Skeletal muscle tissue (tissue), 3 donors: ENCODE measurements at regions not wholly inside any gene's neighbourhood (a gene's known extent, or its start where the extent isn't known, plus 50 kb on each side); places are given as distances from the start of the nearest gene placed in this dataset.
"Not testable (repeated sequence)": the region's sequence is repeated elsewhere in the genome, so short reads cannot be mapped to it uniquely, and the experiment has no call there.

Experiments
- H3K27ac ChIP-seq: one replicate; pipeline ENCODE4 v1.7.0; 2013; ENCODE audit warnings: mild to moderate bottlenecking, low read depth, low read length, inconsistent platforms
- H3K27me3 ChIP-seq, 3 donors: one replicate each; pipeline ENCODE4 v1.7.0; 2013; ENCODE audit warnings: low read length in 3 of 3; ENCODE audit not compliant: control insufficient read depth in 3 of 3, insufficient read depth in 3 of 3
- H3K36me3 ChIP-seq, 3 donors: one replicate each; pipeline ENCODE4 v1.7.0; 2013; ENCODE audit warnings: low read length in 3 of 3; ENCODE audit not compliant: control insufficient read depth in 3 of 3, insufficient read depth in 3 of 3
- H3K4me1 ChIP-seq, 3 donors: one replicate each; pipeline ENCODE4 v1.7.0; 2013; ENCODE audit warnings: low read length in 3 of 3, mild to moderate bottlenecking in 3 of 3; ENCODE audit not compliant: control insufficient read depth in 3 of 3, insufficient read depth in 3 of 3
- H3K4me3 ChIP-seq, 3 donors: one replicate each; pipeline ENCODE4 v1.7.0; 2013; ENCODE audit warnings: low read length in 3 of 3
- H3K9ac ChIP-seq, 3 donors: one replicate each; pipeline ENCODE4 v1.7.0; 2013; ENCODE audit warnings: low read length in 3 of 3, mild to moderate bottlenecking in 3 of 3, moderate library complexity in 2 of 3, low read depth in 1 of 3
- H3K9me3 ChIP-seq, 3 donors: one replicate each; pipeline ENCODE4 v1.7.0; 2013; ENCODE audit warnings: low read length in 3 of 3; ENCODE audit not compliant: control insufficient read depth in 3 of 3
- donor health status: Osteomylitis.

DNA sequence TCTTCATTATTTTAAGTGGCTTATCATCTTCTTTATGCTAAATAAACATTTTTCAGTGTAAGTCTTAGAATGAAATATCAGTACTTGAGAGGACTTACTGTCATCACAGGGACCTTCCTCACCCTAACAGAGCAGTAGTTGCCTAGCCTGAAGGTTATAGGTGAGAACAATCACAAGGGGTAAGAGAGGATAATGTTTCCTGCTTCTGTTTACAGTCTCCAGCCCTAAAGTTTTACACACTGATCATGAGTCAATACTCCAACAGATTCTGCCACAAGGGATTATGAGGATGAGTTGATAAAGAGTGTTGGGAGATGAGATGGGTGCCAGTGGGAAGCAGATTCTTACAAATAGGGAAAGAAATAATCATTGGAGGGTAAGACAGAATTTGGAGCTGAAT, 265.1 kb upstream of the DAB2 start:
- Histone ChIP-seq H3K4me3 (no peak overlapping the region), H3K27ac (no peak overlapping the region), H3K4me1 (no peaks in the 10 kb centered on the region)

DNA sequence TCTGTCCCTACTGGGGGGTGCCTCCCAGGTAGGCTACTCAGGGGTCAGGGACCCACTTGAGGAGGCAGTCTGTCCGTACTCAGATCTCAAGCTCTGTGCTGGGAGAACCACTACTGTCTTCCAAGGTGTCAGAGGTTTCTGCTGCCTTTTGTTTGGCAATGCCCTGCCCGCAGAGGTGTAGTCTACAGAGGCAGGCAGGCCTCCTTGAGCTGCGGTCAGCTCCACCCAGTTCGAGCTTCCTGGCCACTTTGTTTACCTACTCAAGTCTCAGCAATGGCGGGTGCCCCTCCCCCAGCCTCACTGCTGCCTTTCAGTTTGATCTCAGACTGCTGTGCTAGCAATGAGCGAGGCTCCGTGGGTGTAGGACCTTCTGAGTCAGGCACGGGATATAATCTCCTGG, 263.1 kb upstream of the DAB2 start:
- H3K4me1 ChIP-seq, H3K9me3 ChIP-seq, H3K4me3 ChIP-seq, H3K36me3 ChIP-seq, H3K27ac ChIP-seq, H3K27me3 ChIP-seq, H3K9ac ChIP-seq: not testable (repeated sequence)

More for the DNA sequence above, 265.1 kb upstream of the DAB2 start:
- Histone ChIP-seq H3K36me3 (no peaks in the 10 kb centered on the region), H3K9me3 (no peaks in the 10 kb centered on the region), H3K9ac (no peak overlapping the region), H3K27me3 (no peaks in the 10 kb centered on the region)

DNA sequence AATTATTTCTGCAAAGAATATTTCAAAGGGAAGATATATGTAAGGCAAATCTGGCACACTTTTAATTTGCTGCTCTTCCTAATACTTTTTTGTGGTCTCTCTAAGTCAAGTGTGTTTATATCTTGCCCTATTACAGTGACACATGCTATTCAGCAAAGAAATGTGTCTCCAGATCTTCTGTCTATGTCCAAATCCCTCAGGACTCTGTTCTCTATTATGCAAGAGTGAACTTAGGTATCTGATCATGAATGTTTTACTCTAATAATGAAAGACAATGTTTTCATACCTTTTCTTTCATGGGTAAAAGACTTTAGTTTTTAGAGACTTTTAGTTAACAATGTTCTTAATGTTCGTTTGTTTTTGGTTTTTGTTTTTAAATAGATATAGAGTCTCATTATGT, 255.4 kb upstream of the DAB2 start:
- Histone ChIP-seq H3K36me3 (no peaks in the 10 kb centered on the region), H3K4me3 (no peak overlapping the region), H3K4me1 (no peaks in the 10 kb centered on the region), H3K9ac (no peak overlapping the region), H3K9me3 (no peaks in the 10 kb centered on the region), H3K27ac (no peak overlapping the region), H3K27me3 (no peaks in the 10 kb centered on the region)

- no peaks in the 10 kb centered on the region for H3K4me1 ChIP-seq
- no peaks in the 10 kb centered on the region for H3K9me3 ChIP-seq
- no peak overlapping the region for H3K4me3 ChIP-seq
- H3K27me3 ChIP-seq: no peaks in the 10 kb centered on the region
- H3K9ac ChIP-seq: no peak overlapping the region
- H3K27ac ChIP-seq: no peak overlapping the region
- H3K36me3 ChIP-seq: no peaks in the 10 kb centered on the region
Observed at GRCh38 chr5:39678534-39678933, 253.8 kb upstream of the DAB2 start.

- no peaks in the 10 kb centered on the region for H3K36me3 ChIP-seq
- no peaks in the 10 kb centered on the region for H3K9me3 ChIP-seq
- H3K4me3 ChIP-seq: no peak overlapping the region
- H3K9ac ChIP-seq: no peak overlapping the region
- no peaks in the 10 kb centered on the region for H3K4me1 ChIP-seq
- H3K27me3 ChIP-seq: no peaks in the 10 kb centered on the region
- no peak overlapping the region for H3K27ac ChIP-seq
Observed at GRCh38 chr5:39675676-39676075, 250.9 kb upstream of the DAB2 start.

- no peak overlapping the region for H3K4me3 ChIP-seq
- H3K9me3 ChIP-seq: no peaks in the 10 kb centered on the region
- no peaks in the 10 kb centered on the region for H3K4me1 ChIP-seq
- no peaks in the 10 kb centered on the region for H3K27me3 ChIP-seq
- no peak overlapping the region for H3K9ac ChIP-seq
- H3K27ac ChIP-seq: no peak overlapping the region
- no peaks in the 10 kb centered on the region for H3K36me3 ChIP-seq
Observed at GRCh38 chr5:39674209-39675082, 249.7 kb upstream of the DAB2 start.

DNA sequence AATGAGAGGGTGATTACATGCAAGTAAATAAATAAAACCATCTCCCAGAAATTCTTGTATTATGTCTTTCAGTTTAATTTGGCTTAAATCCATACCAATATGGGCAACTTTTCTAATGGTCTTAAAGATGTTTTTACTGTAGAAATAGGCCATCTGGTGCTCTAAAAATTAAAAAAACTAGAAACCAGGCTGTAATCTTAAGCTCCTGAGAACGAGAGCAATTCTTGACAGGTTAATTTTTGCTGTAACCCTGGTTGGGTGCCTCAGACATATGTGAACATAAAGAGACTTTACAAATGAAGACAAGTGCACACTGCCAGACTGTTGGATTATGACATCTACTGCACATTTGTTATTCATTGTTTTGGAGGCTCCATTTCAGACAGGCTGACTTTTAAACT, 246.8 kb upstream of the DAB2 start:
- Histone ChIP-seq H3K27me3 (no peaks in the 10 kb centered on the region), H3K27ac (no peak overlapping the region), H3K9me3 (no peaks in the 10 kb centered on the region), H3K36me3 (no peaks in the 10 kb centered on the region), H3K9ac (no peak overlapping the region), H3K4me1 (no peaks in the 10 kb centered on the region), H3K4me3 (no peak overlapping the region)

- no peak overlapping the region for H3K27ac ChIP-seq
- H3K27me3 ChIP-seq: no peaks in the 10 kb centered on the region
- H3K36me3 ChIP-seq: no peaks in the 10 kb centered on the region
- no peaks in the 10 kb centered on the region for H3K9me3 ChIP-seq
- no peak overlapping the region for H3K9ac ChIP-seq
- H3K4me1 ChIP-seq: no peaks in the 10 kb centered on the region
- no peak overlapping the region for H3K4me3 ChIP-seq
Observed at GRCh38 chr5:39670955-39671354, 246.2 kb upstream of the DAB2 start.

GRCh38 chr5:39670391-39670790, 245.6 kb upstream of the DAB2 start:
- Histone ChIP-seq H3K36me3 (no peaks in the 10 kb centered on the region), H3K4me3 (no peak overlapping the region), H3K4me1 (no peaks in the 10 kb centered on the region), H3K9me3 (no peaks in the 10 kb centered on the region), H3K9ac (no peak overlapping the region), H3K27me3 (no peaks in the 10 kb centered on the region), H3K27ac (no peak overlapping the region)

- H3K4me1 ChIP-seq: no peaks in the 10 kb centered on the region
- H3K36me3 ChIP-seq: no peaks in the 10 kb centered on the region
- no peak overlapping the region for H3K9ac ChIP-seq
- H3K4me3 ChIP-seq: no peak overlapping the region
- no peak overlapping the region for H3K27ac ChIP-seq
- no peaks in the 10 kb centered on the region for H3K9me3 ChIP-seq
- H3K27me3 ChIP-seq: peaks cover 0 to 3% (median 0%) of the 10 kb centered on the region in 3 donors
Observed at GRCh38 chr5:39668980-39669379, 244.2 kb upstream of the DAB2 start.
